SK-N-MC (cell line): ENCODE measurements at regions not wholly inside any gene's neighbourhood (a gene's known extent, or its start where the extent isn't known, plus 50 kb on each side); places are given as distances from the start of the nearest gene placed in this dataset.

Experiments
- EZH2 ChIP-seq: fragments of 200-600 bp; sonication (generic); IDR thresholded peaks from one replicate; pipeline ENCODE4 v1.6.1; 2017; ENCODE audit warnings: antibody characterized with exemption
- POLR2AphosphoS5 ChIP-seq: IDR thresholded peaks from 2 replicates; pipeline ENCODE4 v1.6.1; 2012; ENCODE audit warnings: mild to moderate bottlenecking, low read depth, low read length, borderline replicate concordance

GRCh38 chr13:31440132-31440531 lies 240.4 kb downstream of the B3GLCT start:
- no peak for TF ChIP-seq EZH2
- no peak for TF ChIP-seq POLR2AphosphoS5
